Gastroesophageal sphincter (tissue), 3 donors: ENCODE measurements at regions not wholly inside any gene's neighbourhood (a gene's known extent, or its start where the extent isn't known, plus 50 kb on each side); places are given as distances from the start of the nearest gene placed in this dataset.

ENCODE experiments used
- CTCF ChIP-seq, 4 experiments: fragments of 200-600 bp in 2 of 4; fragments of 450-650 bp in 2 of 4; sonication (generic) in 1 of 4; IDR thresholded peaks; one replicate each; pipeline ENCODE4 v1.5.1; 2017 to 2019; ENCODE audit warnings: antibody characterized with exemption in 4 of 4, mild to moderate bottlenecking in 2 of 4, moderate library complexity in 2 of 4
- EP300 ChIP-seq: sonication (generic); formaldehyde crosslinking; IDR thresholded peaks from one replicate; pipeline ENCODE4 v1.6.1; 2017; ENCODE audit warnings: antibody characterized with exemption, mild to moderate bottlenecking

GRCh38 chr4:123317211-123317610, 79.4 kb upstream of the SPRY1 start:
- TF ChIP-seq CTCF (IDR thresholded peaks at IDR 0.05) = no peak
- no peak for TF ChIP-seq EP300
